Putamen (tissue), 1 donor: ENCODE measurements at regions not wholly inside any gene's neighbourhood (a gene's known extent, or its start where the extent isn't known, plus 50 kb on each side); places are given as distances from the start of the nearest gene placed in this dataset.
A peak's percentile ranks its signal among the peaks of the same experiment; 100 is the strongest.

Experiments
- DNase-seq: peaks from one replicate; pipeline ENCODE4 v3.0.0-alpha.2; 2016; ENCODE audit warnings: low spot score

DNA sequence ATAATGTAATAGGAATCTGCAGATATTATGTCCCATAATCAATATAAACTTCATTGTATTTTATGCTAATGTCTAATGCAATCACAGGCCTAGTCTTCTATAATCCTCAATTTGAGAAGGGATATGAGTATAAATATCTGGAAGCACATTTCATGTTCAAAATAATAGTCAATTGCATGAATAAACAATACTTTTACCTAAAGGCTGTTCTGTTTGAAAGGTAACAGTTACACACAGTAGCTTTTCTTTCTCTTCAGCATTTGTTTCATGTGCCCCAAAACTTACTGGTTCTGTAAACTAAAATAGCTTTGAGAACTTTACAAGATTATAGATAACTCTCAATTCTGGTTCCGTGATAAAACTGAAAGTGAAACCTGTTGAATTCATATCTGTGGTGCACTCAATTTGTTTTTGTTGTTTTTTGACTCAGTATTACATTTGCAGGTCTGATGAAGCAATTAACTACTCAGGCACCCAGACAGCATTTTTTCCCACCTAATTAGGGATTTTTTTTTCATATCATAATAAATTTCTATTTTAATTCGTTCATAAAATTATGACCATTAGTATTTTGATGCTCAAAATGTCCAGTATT, 1193.8 kb downstream of the SLITRK1 start:
- DNase-seq: no peak

GRCh38 chr13:82687884-82688283, 1194.4 kb downstream of the SLITRK1 start:
- no peak for DNase-seq

- no peak for DNase-seq
Measured at GRCh38 chr13:82681535-82681934, 1200.7 kb downstream of the SLITRK1 start.

DNA sequence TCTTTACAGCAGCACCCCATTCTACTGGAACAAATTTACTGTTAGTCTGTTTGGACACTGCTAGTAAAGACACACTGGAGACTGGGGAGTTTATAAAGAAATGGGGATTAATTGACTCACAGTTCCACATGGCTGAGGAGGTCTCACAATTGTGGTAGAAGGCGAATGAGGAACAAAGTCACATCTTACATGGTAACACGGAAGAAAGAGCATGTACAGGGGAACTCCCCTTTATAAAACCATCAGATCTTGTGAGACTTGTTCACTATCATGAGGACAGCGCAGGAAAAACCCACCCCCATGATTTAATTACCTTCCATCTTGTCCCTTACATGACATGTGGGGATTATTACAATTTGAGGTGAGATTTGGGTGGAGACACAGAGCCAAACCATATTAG, 1204.2 kb downstream of the SLITRK1 start:
- no peak for DNase-seq

DNA sequence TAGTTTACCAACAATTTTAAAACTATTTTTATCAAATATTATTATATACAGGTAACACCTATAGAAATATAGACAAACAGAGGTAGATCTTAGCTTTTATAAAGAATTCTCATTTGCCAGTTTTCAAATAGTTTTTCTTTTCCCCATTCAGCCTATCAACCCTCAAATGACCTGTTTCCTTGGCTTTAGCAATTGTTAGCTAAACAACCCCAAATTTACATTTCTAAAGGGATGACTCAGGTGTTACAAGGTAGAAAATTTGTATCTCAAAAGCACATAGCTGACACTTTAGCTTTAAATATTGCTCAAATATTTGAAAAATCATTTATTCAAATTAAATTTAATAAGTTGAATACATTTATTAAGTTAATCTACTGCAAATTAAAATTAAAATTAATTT, 1207.2 kb downstream of the SLITRK1 start:
- DNase-seq: no peak

DNA sequence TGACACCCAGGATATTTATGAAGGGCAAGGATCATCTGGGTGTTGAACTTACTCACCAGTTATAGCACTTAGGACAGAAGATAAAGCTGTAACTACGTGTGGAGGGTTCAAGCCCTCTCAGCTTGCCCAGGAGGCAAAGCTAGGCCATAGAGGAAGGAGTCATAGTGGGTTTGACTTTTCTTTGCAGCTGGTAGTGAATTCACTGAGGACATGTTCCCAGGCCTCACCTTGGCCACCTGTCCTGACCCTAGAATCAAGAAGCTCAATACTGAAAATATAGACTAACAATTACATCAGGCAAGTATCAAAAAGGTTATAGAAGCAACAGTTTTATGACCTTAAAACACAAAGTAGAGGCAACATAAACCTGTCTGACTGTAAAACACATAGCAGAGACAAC, 1207.7 kb downstream of the SLITRK1 start:
- no peak for DNase-seq

DNA sequence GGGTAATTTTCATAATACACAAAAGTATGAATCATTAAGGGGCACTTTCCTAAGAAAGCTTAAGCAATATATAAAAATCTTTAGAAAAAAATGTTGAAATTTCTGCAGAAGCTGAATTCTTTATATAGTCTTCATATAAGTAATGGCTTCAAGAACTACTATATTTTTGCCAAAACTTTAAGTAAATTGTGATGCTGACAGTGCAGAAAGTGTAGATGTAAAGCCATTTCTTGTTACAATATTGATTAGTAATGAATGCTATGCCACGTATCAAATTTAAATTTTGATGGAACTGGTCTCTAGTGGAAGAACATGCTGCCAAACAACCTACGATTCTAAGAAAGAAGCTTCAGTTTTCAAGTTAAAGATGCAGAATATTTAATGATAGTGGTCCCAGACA, 1210.0 kb downstream of the SLITRK1 start:
- DNase-seq: no peak

- DNase-seq: no peak
Measured at GRCh38 chr13:82664183-82664582, 1218.1 kb downstream of the SLITRK1 start.

GRCh38 chr13:82661126-82661525, 1221.1 kb downstream of the SLITRK1 start:
- DNase-seq: no peak

DNA sequence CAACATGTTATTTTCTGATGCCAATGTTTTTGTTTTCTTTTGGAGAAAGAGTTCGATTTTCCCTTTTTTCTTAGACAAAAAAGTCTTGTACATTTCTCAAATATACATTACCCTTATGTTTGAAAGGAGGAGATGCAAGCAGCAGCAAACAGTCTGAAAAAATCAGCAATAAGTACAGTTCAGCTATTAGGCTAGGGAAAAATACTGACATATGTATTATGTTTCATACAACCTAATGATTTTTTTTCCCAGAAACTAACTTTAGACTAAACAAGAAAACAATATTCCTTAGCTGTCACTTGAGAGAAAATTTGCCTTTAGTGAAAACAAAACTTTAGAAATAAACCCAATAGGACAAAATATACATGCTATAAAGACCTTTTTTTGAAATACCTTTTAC, 1223.5 kb downstream of the SLITRK1 start:
- DNase-seq: no peak

GRCh38 chr13:82657471-82657870, 1224.8 kb downstream of the SLITRK1 start:
- no peak for DNase-seq

DNA sequence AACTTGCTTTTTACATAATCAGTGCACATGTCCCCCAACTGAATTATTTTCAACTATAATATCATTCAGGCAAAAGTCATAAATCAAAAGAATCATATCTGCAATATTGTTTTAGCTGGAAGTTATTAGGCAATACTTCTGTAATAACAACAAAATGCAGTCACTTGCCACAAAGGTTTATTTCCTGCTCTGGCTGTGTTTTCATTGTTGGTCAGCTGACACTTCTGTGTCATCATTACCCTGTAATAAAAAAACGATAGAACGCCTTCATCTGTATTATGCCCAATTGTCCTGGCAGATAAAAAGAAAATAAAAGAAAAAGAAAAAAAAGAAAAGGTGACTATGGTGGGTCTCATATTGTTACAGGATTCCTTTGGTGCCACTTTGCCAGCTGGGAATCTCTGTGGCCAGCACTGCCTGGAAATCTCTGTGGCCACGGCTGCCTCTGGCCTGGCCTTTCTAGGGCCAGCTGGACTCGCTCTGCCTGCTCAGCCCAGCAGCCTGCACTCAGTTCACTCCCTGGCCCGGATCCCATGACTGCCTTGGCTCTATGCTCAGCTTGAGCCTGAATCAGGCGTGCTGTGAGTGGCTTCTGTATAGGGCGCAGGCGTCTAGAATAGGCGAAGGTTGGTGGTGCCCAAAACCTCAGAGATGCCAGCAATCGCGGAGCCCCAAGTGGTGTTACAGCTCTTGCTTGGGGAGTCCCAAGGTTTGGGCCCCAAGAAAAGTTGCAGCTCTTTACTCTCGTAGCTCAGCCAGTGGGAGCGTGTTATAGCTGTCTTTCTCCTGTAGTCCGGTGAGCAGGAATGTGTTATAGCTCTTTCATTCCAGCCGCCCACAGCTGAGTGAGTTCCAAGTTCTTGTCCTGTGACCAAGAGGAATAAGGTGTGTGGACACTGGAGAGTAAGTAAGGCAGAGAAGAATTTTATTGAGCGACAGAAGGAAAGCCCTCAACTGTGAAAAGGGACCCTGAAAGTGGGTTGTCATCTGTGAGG, 1227.1 kb downstream of the SLITRK1 start:
- DNase-seq: peak; percentile 8

- no peak for DNase-seq
Measured at GRCh38 chr13:82654143-82654542, 1228.1 kb downstream of the SLITRK1 start.

GRCh38 chr13:82647540-82647939, 1234.7 kb downstream of the SLITRK1 start:
- no peak for DNase-seq

- DNase-seq: no peak
Measured at GRCh38 chr13:82636119-82636518, 1246.2 kb downstream of the SLITRK1 start.

GRCh38 chr13:82634946-82635345, 1247.3 kb downstream of the SLITRK1 start:
- DNase-seq: no peak

DNA sequence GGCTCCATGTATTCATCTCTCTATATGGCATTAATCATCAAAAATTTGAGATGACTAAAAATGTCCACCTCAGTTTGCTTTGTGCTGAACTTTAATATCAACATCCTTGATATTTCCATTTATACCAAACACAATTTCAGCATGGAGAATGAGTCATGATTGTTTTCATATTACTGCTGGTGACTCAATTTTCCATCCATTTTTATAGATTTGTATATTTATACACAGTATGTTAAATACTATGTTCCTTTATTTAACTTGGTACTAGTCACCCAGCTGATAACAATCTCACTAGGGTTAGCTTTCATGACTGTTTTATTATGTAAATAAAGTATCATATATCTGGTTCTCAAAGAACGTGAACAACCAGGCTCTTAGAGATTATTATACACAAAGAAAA, 1255.1 kb downstream of the SLITRK1 start:
- DNase-seq: no peak

DNA sequence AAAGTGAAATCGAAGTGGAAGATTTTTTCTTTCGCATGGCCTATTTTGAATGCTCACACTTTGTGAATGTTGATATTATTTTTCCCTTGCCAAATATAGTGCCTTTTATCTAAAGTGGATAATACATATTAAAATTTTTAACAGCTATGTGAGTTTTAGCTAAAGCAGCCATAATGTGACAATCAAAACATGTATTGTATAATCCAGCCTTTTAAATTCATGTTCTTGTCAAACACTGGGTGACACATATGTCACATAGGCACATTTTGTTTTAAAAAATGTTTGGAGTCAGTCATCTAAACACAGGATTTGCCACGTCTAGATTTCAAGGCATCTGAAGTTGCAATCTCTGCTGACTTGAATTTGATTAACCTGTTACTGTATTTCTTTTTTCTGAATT, 1256.6 kb downstream of the SLITRK1 start:
- DNase-seq: no peak

DNA sequence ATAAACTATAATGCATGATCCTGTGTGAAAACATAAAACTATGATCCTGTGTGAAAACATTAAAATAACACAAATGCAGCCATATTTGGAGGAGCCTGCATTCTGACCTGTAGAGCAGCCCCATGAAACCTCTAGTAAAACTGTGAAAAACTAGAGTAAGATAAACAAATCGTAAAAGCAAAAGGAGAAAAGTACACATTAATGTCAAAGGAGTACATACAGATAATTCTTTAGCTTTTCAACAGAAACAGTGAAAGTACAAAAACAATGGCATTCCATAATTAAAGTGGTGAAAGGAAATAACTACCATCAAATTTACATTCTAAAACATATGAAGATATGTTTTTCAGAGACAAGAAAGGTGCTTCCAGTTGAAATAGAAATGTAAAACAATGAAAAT, 1267.2 kb downstream of the SLITRK1 start:
- DNase-seq: no peak

GRCh38 chr13:82614086-82614485, 1268.2 kb downstream of the SLITRK1 start:
- DNase-seq: no peak

- no peak for DNase-seq
Measured at GRCh38 chr13:82606008-82606407, 1276.3 kb downstream of the SLITRK1 start.

- no peak for DNase-seq
Measured at GRCh38 chr13:82597747-82598146, 1284.5 kb downstream of the SLITRK1 start.

DNA sequence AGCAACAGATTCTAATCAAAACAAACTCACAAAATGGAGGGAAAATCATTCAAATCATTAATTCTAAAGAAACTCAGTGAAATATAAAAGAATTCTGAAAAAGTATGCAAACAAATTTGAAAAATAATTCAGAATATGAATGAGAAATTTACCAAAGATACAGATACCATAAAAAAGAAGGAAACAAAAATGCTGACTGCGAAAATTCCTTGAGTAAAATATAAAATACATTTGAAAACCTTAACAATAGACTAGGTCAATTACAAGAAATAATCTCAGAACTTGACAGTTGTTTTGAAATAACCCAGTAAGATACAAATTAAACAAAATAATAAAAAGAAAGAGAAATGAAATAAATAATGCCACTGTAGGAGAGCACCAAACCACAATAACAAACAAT, 1289.0 kb downstream of the SLITRK1 start:
- no peak for DNase-seq
